ENCODE measurements at regions not wholly inside any gene's neighbourhood (a gene's known extent, or its start where the extent isn't known, plus 50 kb on each side); places are given as distances from the start of the nearest gene placed in this dataset.

- FAIRE-seq (no peak), DNase-seq (peak in 1 of 5 donors; percentile 27)
- H3K9ac ChIP-seq (ENCODE audit: low read length in 3 of 3), result no peak overlapping the region
- H3K36me3 ChIP-seq (ENCODE audit: control insufficient read depth in 2 of 3, insufficient read depth in 3 of 3, low read length in 3 of 3), result no peaks in the 10 kb centered on the region
- peaks cover 0 to 4% (median 0%) of the 10 kb centered on the region in 3 donors for H3K4me1 ChIP-seq (ENCODE audit: control insufficient read depth in 2 of 3, insufficient read depth in 2 of 3, low read depth in 1 of 3, low read length in 3 of 3)
- no peaks in the 10 kb centered on the region for H3K9me3 ChIP-seq (ENCODE audit: control insufficient read depth in 2 of 3, insufficient read depth in 1 of 3, low read length in 3 of 3)
- intact Hi-C loops (cut with DNase I), result no loop called here
- H3K27ac ChIP-seq (ENCODE audit: low read depth in 2 of 2, low read length in 2 of 2), result no peak overlapping the region
- H3K4me3 ChIP-seq (ENCODE audit: low read length in 3 of 3), result no peak overlapping the region
- no peaks in the 10 kb centered on the region for H3K27me3 ChIP-seq (ENCODE audit: control insufficient read depth, insufficient read depth, low read length)
- no peak for TF ChIP-seq CTCF (IDR thresholded peaks at IDR 0.05; ENCODE audit: borderline replicate concordance, extremely low read depth, insufficient read depth)
These were observed 223.2 kb upstream of the GMDS start for GRCh38 chr6:2468601-2468955.

DNA sequence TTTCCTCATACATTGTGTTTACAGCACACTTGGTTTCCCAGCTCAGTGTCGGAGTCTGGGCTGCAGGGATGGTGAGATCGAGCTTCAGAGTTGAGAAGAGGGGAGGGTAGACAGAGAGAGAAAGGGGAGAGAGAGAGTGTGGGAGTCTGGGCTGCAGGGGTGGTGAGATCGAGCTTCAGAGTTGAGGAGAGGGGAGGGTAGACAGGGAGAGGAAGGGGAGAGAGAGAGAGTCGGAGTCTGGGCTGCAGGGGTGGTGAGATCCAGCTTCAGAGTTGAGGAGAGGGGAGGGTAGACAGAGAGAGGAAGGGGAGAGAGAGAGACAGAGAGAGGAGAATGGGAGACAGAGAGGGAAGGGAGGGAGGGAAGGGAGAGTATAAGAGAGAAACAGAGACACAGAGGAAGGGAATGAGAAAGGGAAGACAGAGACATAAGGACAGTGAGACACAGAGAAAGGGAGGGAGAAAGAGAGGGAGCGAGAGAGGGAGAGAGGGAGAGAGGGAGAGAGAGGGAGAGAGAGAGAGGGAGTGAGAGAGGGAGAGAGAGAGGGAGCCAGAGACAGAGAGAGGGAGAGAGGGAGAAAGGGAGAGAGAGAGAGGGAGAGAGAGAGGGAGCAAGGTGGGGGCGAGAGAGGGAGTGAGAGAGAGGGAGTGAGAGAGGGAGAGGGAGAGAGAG lies 222.7 kb upstream of the GMDS start:
- intact Hi-C loops (cut with DNase I), result no loop called here
- Histone ChIP-seq H3K27me3 (ENCODE audit: control insufficient read depth, insufficient read depth, low read length) (no peaks in the 10 kb centered on the region), H3K36me3 (ENCODE audit: control insufficient read depth in 2 of 3, insufficient read depth in 3 of 3, low read length in 3 of 3) (no peaks in the 10 kb centered on the region), H3K9ac (ENCODE audit: low read length in 3 of 3) (no peak overlapping the region), H3K4me1 (ENCODE audit: control insufficient read depth in 2 of 3, insufficient read depth in 2 of 3, low read depth in 1 of 3, low read length in 3 of 3) (peaks cover 0 to 4% (median 0%) of the 10 kb centered on the region in 3 donors), H3K9me3 (ENCODE audit: control insufficient read depth in 2 of 3, insufficient read depth in 1 of 3, low read length in 3 of 3) (no peaks in the 10 kb centered on the region), H3K27ac (ENCODE audit: low read depth in 2 of 2, low read length in 2 of 2) (no peak overlapping the region), H3K4me3 (ENCODE audit: low read length in 3 of 3) (no peak overlapping the region)
- peak in 1 of 5 donors; percentile 10 for DNase-seq
- FAIRE-seq, result no peak
- TF ChIP-seq CTCF (IDR thresholded peaks at IDR 0.05; ENCODE audit: borderline replicate concordance, extremely low read depth, insufficient read depth), result no peak

DNA sequence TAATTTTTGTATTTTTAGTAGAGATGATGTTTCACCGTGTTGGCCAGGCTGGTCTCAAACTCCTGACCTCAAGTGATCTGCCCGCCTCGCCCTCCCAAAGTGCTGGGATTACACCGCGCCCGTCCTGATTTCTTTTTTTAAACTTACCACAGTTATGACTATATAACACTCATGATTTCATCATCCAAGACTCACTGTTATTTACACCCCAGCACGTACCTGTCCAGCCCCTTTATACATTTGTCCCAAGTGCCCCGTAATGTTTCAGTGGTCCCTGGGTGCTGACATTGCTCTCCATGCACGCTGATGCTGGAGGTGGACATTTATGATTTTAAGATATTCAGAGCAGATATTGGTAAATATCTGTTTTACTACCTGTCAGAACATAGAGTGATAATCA lies 219.9 kb upstream of the GMDS start:
- no peak for DNase-seq
- Histone ChIP-seq H3K9ac (ENCODE audit: low read length in 3 of 3) (no peak overlapping the region), H3K4me1 (ENCODE audit: control insufficient read depth in 2 of 3, insufficient read depth in 2 of 3, low read depth in 1 of 3, low read length in 3 of 3) (peaks cover 0 to 4% (median 0%) of the 10 kb centered on the region in 3 donors), H3K4me3 (ENCODE audit: low read length in 3 of 3) (no peak overlapping the region), H3K36me3 (ENCODE audit: control insufficient read depth in 2 of 3, insufficient read depth in 3 of 3, low read length in 3 of 3) (no peaks in the 10 kb centered on the region), H3K9me3 (ENCODE audit: control insufficient read depth in 2 of 3, insufficient read depth in 1 of 3, low read length in 3 of 3) (no peaks in the 10 kb centered on the region), H3K27ac (ENCODE audit: low read depth in 2 of 2, low read length in 2 of 2) (no peak overlapping the region), H3K27me3 (ENCODE audit: control insufficient read depth, insufficient read depth, low read length) (no peaks in the 10 kb centered on the region)
- TF ChIP-seq CTCF (IDR thresholded peaks at IDR 0.05; ENCODE audit: borderline replicate concordance, extremely low read depth, insufficient read depth), result no peak
- intact Hi-C loops (cut with DNase I), result no loop called here
- FAIRE-seq, result no peak

DNA sequence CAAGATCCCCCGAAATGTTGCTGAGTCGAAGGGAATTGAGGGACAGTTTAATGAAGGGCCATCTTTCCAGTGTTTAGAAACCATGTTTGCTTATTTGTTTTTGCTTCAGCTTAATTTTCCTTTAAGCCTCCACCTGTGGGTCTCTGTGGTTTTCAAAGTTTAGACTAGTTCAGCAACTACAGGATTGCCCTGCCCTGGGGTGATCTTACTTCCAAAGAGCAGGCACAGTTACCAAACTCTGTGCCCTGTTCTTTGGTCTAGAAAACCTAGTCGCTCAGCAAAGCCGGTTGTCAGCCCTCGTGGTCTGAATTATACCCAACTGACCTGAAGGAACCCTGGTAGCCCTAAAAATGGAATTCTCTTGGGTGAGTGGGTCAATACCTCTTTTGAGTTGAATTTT lies 219.2 kb upstream of the GMDS start:
- no peak for DNase-seq
- Histone ChIP-seq H3K27me3 (ENCODE audit: control insufficient read depth, insufficient read depth, low read length) (no peaks in the 10 kb centered on the region), H3K9ac (ENCODE audit: low read length in 3 of 3) (no peak overlapping the region), H3K4me3 (ENCODE audit: low read length in 3 of 3) (no peak overlapping the region), H3K36me3 (ENCODE audit: control insufficient read depth in 2 of 3, insufficient read depth in 3 of 3, low read length in 3 of 3) (no peaks in the 10 kb centered on the region), H3K27ac (ENCODE audit: low read depth in 2 of 2, low read length in 2 of 2) (no peak overlapping the region), H3K4me1 (ENCODE audit: control insufficient read depth in 2 of 3, insufficient read depth in 2 of 3, low read depth in 1 of 3, low read length in 3 of 3) (peaks cover 0 to 4% (median 0%) of the 10 kb centered on the region in 3 donors), H3K9me3 (ENCODE audit: control insufficient read depth in 2 of 3, insufficient read depth in 1 of 3, low read length in 3 of 3) (no peaks in the 10 kb centered on the region)
- no peak for TF ChIP-seq CTCF (IDR thresholded peaks at IDR 0.05; ENCODE audit: borderline replicate concordance, extremely low read depth, insufficient read depth)
- intact Hi-C loops (cut with DNase I), result no loop called here
- no peak for FAIRE-seq

Measured in kidney (tissue), 13 donors.